ENCODE measurements at regions not wholly inside any gene's neighbourhood (a gene's known extent, or its start where the extent isn't known, plus 50 kb on each side); places are given as distances from the start of the nearest gene placed in this dataset.
"Not testable (repeated sequence)": the region's sequence is repeated elsewhere in the genome, so short reads cannot be mapped to it uniquely, and the experiment has no call there.

- no peaks in the 10 kb centered on the region for H3K4me1 ChIP-seq (ENCODE audit: control insufficient read depth in 2 of 2, insufficient read depth in 2 of 2, low read length in 2 of 2)
- no peaks in the 10 kb centered on the region for H3K27me3 ChIP-seq (ENCODE audit: control insufficient read depth in 2 of 2, insufficient read depth in 2 of 2, low read length in 2 of 2)
- H3K36me3 ChIP-seq (ENCODE audit: control insufficient read depth in 2 of 2, insufficient read depth in 2 of 2, low read length in 2 of 2): no peaks in the 10 kb centered on the region
- no peaks in the 10 kb centered on the region for H3K9me3 ChIP-seq (ENCODE audit: control insufficient read depth in 2 of 2, low read length in 2 of 2)
- H3K9ac ChIP-seq (ENCODE audit: low read depth in 1 of 2, low read length in 2 of 2): no peak overlapping the region
- no peak overlapping the region for H3K4me3 ChIP-seq (ENCODE audit: low read length in 2 of 2)
- H3K27ac ChIP-seq (ENCODE audit: low read depth in 2 of 2, low read length in 2 of 2): no peak overlapping the region
Measured at GRCh38 chr2:122329278-122329677, 573.8 kb downstream of the TSN start.

GRCh38 chr2:122333932-122334331, 578.5 kb downstream of the TSN start:
- Histone ChIP-seq H3K9ac (ENCODE audit: low read depth in 1 of 2, low read length in 2 of 2) (no peak overlapping the region), H3K36me3 (ENCODE audit: control insufficient read depth in 2 of 2, insufficient read depth in 2 of 2, low read length in 2 of 2) (no peaks in the 10 kb centered on the region), H3K9me3 (ENCODE audit: control insufficient read depth in 2 of 2, low read length in 2 of 2) (no peaks in the 10 kb centered on the region), H3K27ac (ENCODE audit: low read depth in 2 of 2, low read length in 2 of 2) (no peak overlapping the region), H3K4me1 (ENCODE audit: control insufficient read depth in 2 of 2, insufficient read depth in 2 of 2, low read length in 2 of 2) (no peaks in the 10 kb centered on the region), H3K4me3 (ENCODE audit: low read length in 2 of 2) (no peak overlapping the region), H3K27me3 (ENCODE audit: control insufficient read depth in 2 of 2, insufficient read depth in 2 of 2, low read length in 2 of 2) (no peaks in the 10 kb centered on the region)

- no peak overlapping the region for H3K9ac ChIP-seq (ENCODE audit: low read depth in 1 of 2, low read length in 2 of 2)
- H3K27ac ChIP-seq (ENCODE audit: low read depth in 2 of 2, low read length in 2 of 2): no peak overlapping the region
- no peaks in the 10 kb centered on the region for H3K9me3 ChIP-seq (ENCODE audit: control insufficient read depth in 2 of 2, low read length in 2 of 2)
- no peak overlapping the region for H3K4me3 ChIP-seq (ENCODE audit: low read length in 2 of 2)
- no peaks in the 10 kb centered on the region for H3K36me3 ChIP-seq (ENCODE audit: control insufficient read depth in 2 of 2, insufficient read depth in 2 of 2, low read length in 2 of 2)
- no peaks in the 10 kb centered on the region for H3K27me3 ChIP-seq (ENCODE audit: control insufficient read depth in 2 of 2, insufficient read depth in 2 of 2, low read length in 2 of 2)
- no peaks in the 10 kb centered on the region for H3K4me1 ChIP-seq (ENCODE audit: control insufficient read depth in 2 of 2, insufficient read depth in 2 of 2, low read length in 2 of 2)
Measured at GRCh38 chr2:122338000-122338399, 582.5 kb downstream of the TSN start.

GRCh38 chr2:122340246-122340645, 584.8 kb downstream of the TSN start:
- Histone ChIP-seq H3K36me3 (ENCODE audit: control insufficient read depth in 2 of 2, insufficient read depth in 2 of 2, low read length in 2 of 2) (no peaks in the 10 kb centered on the region), H3K4me3 (ENCODE audit: low read length in 2 of 2) (no peak overlapping the region), H3K27ac (ENCODE audit: low read depth in 2 of 2, low read length in 2 of 2) (no peak overlapping the region), H3K9me3 (ENCODE audit: control insufficient read depth in 2 of 2, low read length in 2 of 2) (no peaks in the 10 kb centered on the region), H3K9ac (ENCODE audit: low read depth in 1 of 2, low read length in 2 of 2) (no peak overlapping the region), H3K4me1 (ENCODE audit: control insufficient read depth in 2 of 2, insufficient read depth in 2 of 2, low read length in 2 of 2) (no peaks in the 10 kb centered on the region), H3K27me3 (ENCODE audit: control insufficient read depth in 2 of 2, insufficient read depth in 2 of 2, low read length in 2 of 2) (no peaks in the 10 kb centered on the region)

GRCh38 chr2:122341007-122341406, 585.6 kb downstream of the TSN start:
- no peak overlapping the region for H3K9ac ChIP-seq (ENCODE audit: low read depth in 1 of 2, low read length in 2 of 2)
- H3K27ac ChIP-seq (ENCODE audit: low read depth in 2 of 2, low read length in 2 of 2): no peak overlapping the region
- H3K4me3 ChIP-seq (ENCODE audit: low read length in 2 of 2): no peak overlapping the region
- no peaks in the 10 kb centered on the region for H3K27me3 ChIP-seq (ENCODE audit: control insufficient read depth in 2 of 2, insufficient read depth in 2 of 2, low read length in 2 of 2)
- no peaks in the 10 kb centered on the region for H3K9me3 ChIP-seq (ENCODE audit: control insufficient read depth in 2 of 2, low read length in 2 of 2)
- no peaks in the 10 kb centered on the region for H3K36me3 ChIP-seq (ENCODE audit: control insufficient read depth in 2 of 2, insufficient read depth in 2 of 2, low read length in 2 of 2)
- no peaks in the 10 kb centered on the region for H3K4me1 ChIP-seq (ENCODE audit: control insufficient read depth in 2 of 2, insufficient read depth in 2 of 2, low read length in 2 of 2)

GRCh38 chr2:122352151-122352550, 596.7 kb downstream of the TSN start:
- not testable (repeated sequence) for H3K36me3 ChIP-seq (ENCODE audit: control insufficient read depth in 2 of 2, insufficient read depth in 2 of 2, low read length in 2 of 2); H3K27me3 ChIP-seq (ENCODE audit: control insufficient read depth in 2 of 2, insufficient read depth in 2 of 2, low read length in 2 of 2); H3K9me3 ChIP-seq (ENCODE audit: control insufficient read depth in 2 of 2, low read length in 2 of 2); H3K27ac ChIP-seq (ENCODE audit: low read depth in 2 of 2, low read length in 2 of 2); H3K9ac ChIP-seq (ENCODE audit: low read depth in 1 of 2, low read length in 2 of 2); H3K4me3 ChIP-seq (ENCODE audit: low read length in 2 of 2); H3K4me1 ChIP-seq (ENCODE audit: control insufficient read depth in 2 of 2, insufficient read depth in 2 of 2, low read length in 2 of 2)

- Histone ChIP-seq H3K27ac (ENCODE audit: low read depth in 2 of 2, low read length in 2 of 2) (no peak overlapping the region), H3K4me1 (ENCODE audit: control insufficient read depth in 2 of 2, insufficient read depth in 2 of 2, low read length in 2 of 2) (no peaks in the 10 kb centered on the region), H3K9me3 (ENCODE audit: control insufficient read depth in 2 of 2, low read length in 2 of 2) (no peaks in the 10 kb centered on the region), H3K9ac (ENCODE audit: low read depth in 1 of 2, low read length in 2 of 2) (no peak overlapping the region), H3K4me3 (ENCODE audit: low read length in 2 of 2) (no peak overlapping the region), H3K27me3 (ENCODE audit: control insufficient read depth in 2 of 2, insufficient read depth in 2 of 2, low read length in 2 of 2) (no peaks in the 10 kb centered on the region), H3K36me3 (ENCODE audit: control insufficient read depth in 2 of 2, insufficient read depth in 2 of 2, low read length in 2 of 2) (no peaks in the 10 kb centered on the region)
Measured at GRCh38 chr2:122357998-122358397, 602.5 kb downstream of the TSN start.

GRCh38 chr2:122358729-122359128, 603.3 kb downstream of the TSN start:
- Histone ChIP-seq H3K27me3 (ENCODE audit: control insufficient read depth in 2 of 2, insufficient read depth in 2 of 2, low read length in 2 of 2) (no peaks in the 10 kb centered on the region), H3K9ac (ENCODE audit: low read depth in 1 of 2, low read length in 2 of 2) (no peak overlapping the region), H3K4me3 (ENCODE audit: low read length in 2 of 2) (no peak overlapping the region), H3K9me3 (ENCODE audit: control insufficient read depth in 2 of 2, low read length in 2 of 2) (no peaks in the 10 kb centered on the region), H3K27ac (ENCODE audit: low read depth in 2 of 2, low read length in 2 of 2) (no peak overlapping the region), H3K36me3 (ENCODE audit: control insufficient read depth in 2 of 2, insufficient read depth in 2 of 2, low read length in 2 of 2) (no peaks in the 10 kb centered on the region), H3K4me1 (ENCODE audit: control insufficient read depth in 2 of 2, insufficient read depth in 2 of 2, low read length in 2 of 2) (no peaks in the 10 kb centered on the region)

- Histone ChIP-seq H3K9me3 (ENCODE audit: control insufficient read depth in 2 of 2, low read length in 2 of 2) (no peaks in the 10 kb centered on the region), H3K4me3 (ENCODE audit: low read length in 2 of 2) (no peak overlapping the region), H3K4me1 (ENCODE audit: control insufficient read depth in 2 of 2, insufficient read depth in 2 of 2, low read length in 2 of 2) (no peaks in the 10 kb centered on the region), H3K36me3 (ENCODE audit: control insufficient read depth in 2 of 2, insufficient read depth in 2 of 2, low read length in 2 of 2) (no peaks in the 10 kb centered on the region), H3K9ac (ENCODE audit: low read depth in 1 of 2, low read length in 2 of 2) (no peak overlapping the region), H3K27ac (ENCODE audit: low read depth in 2 of 2, low read length in 2 of 2) (no peak overlapping the region), H3K27me3 (ENCODE audit: control insufficient read depth in 2 of 2, insufficient read depth in 2 of 2, low read length in 2 of 2) (no peaks in the 10 kb centered on the region)
Measured at GRCh38 chr2:122363885-122364284, 608.4 kb downstream of the TSN start.

GRCh38 chr2:122366427-122366826, 611.0 kb downstream of the TSN start:
- no peak overlapping the region for H3K27ac ChIP-seq (ENCODE audit: low read depth in 2 of 2, low read length in 2 of 2)
- H3K9ac ChIP-seq (ENCODE audit: low read depth in 1 of 2, low read length in 2 of 2): no peak overlapping the region
- no peaks in the 10 kb centered on the region for H3K4me1 ChIP-seq (ENCODE audit: control insufficient read depth in 2 of 2, insufficient read depth in 2 of 2, low read length in 2 of 2)
- H3K36me3 ChIP-seq (ENCODE audit: control insufficient read depth in 2 of 2, insufficient read depth in 2 of 2, low read length in 2 of 2): no peaks in the 10 kb centered on the region
- no peaks in the 10 kb centered on the region for H3K27me3 ChIP-seq (ENCODE audit: control insufficient read depth in 2 of 2, insufficient read depth in 2 of 2, low read length in 2 of 2)
- no peak overlapping the region for H3K4me3 ChIP-seq (ENCODE audit: low read length in 2 of 2)
- no peaks in the 10 kb centered on the region for H3K9me3 ChIP-seq (ENCODE audit: control insufficient read depth in 2 of 2, low read length in 2 of 2)

GRCh38 chr2:122366969-122367645, 611.7 kb downstream of the TSN start:
- H3K9me3 ChIP-seq (ENCODE audit: control insufficient read depth in 2 of 2, low read length in 2 of 2): no peaks in the 10 kb centered on the region
- no peaks in the 10 kb centered on the region for H3K4me1 ChIP-seq (ENCODE audit: control insufficient read depth in 2 of 2, insufficient read depth in 2 of 2, low read length in 2 of 2)
- H3K36me3 ChIP-seq (ENCODE audit: control insufficient read depth in 2 of 2, insufficient read depth in 2 of 2, low read length in 2 of 2): no peaks in the 10 kb centered on the region
- no peak overlapping the region for H3K9ac ChIP-seq (ENCODE audit: low read depth in 1 of 2, low read length in 2 of 2)
- no peaks in the 10 kb centered on the region for H3K27me3 ChIP-seq (ENCODE audit: control insufficient read depth in 2 of 2, insufficient read depth in 2 of 2, low read length in 2 of 2)
- H3K4me3 ChIP-seq (ENCODE audit: low read length in 2 of 2): no peak overlapping the region
- H3K27ac ChIP-seq (ENCODE audit: low read depth in 2 of 2, low read length in 2 of 2): no peak overlapping the region
